ENCODE measurements at regions not wholly inside any gene's neighbourhood (a gene's known extent, or its start where the extent isn't known, plus 50 kb on each side); places are given as distances from the start of the nearest gene placed in this dataset.
"Not testable (repeated sequence)": the region's sequence is repeated elsewhere in the genome, so short reads cannot be mapped to it uniquely, and the experiment has no call there.

DNA sequence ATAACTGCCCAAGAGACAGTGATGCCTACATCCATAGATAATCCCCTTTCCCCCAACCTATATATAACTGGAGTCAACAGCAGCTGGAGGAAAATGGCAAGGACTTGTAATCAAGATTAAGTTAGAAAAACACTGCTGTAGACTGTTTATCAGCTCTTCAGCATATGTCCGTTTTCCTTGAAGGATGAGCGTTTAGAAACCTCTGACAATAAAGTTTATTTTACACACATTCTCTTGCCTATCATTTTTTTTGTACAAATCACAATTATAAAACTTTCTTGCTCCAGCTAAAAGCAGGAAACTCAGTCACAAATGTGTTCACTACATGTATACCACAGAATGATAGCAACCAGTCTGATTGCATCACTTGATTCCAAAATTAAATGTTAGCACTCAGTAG is 50.8 kb downstream of the PPIAL4G start:
- not testable (repeated sequence) for DNase-seq

DNA sequence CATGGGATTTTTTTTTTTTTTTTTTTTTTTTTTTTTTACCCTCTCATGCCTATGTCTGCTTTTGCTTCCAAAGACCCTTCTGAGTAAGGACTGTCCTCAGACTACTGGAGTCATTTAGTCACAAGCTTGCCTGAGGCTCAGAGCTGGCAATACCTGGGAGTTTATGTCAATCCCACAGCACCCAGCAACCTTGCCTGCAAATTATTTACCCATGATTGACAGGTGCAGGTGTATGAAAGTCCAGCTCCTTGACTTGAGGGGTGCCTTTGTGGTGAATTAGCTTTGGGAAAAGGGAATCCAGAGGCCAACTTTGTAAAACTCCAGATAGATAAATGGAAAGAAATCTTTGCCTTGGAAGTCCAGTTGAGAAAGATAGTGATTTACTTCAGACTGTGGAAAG is 53.2 kb downstream of the PPIAL4G start:
- DNase-seq: not testable (repeated sequence)

DNA sequence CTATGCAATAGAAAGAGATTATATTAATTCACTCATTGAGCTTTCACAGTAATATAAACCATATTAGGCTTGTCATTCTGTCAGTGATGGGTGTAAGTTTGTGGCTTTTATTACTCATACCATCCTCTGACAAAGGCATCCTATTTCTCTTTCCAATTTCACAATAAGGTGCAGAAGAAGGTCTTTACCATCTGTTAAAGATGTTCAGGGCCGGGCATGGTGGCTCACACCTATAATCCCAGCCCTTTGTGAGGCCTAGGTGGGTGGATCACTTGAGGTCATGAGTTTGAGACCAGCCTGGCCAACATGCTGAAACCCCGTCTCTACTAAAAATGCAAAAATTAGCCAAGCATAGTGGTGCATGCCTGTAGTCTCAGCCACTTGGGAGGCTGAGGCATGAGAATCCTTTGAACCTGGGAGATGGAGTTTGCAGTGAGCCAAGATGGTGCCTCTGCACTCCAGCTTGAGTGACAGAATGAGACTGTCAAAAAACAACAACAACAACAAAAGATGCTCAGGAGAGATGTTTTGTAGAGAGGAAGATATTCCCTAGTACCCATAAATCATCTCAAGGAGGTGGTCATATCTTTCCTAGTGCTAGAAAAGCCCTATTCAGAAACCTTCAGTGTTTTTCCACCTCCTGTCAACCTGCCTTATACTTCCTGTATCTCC is 56.0 kb downstream of the PPIAL4G start:
- DNase-seq: not testable (repeated sequence)

DNA sequence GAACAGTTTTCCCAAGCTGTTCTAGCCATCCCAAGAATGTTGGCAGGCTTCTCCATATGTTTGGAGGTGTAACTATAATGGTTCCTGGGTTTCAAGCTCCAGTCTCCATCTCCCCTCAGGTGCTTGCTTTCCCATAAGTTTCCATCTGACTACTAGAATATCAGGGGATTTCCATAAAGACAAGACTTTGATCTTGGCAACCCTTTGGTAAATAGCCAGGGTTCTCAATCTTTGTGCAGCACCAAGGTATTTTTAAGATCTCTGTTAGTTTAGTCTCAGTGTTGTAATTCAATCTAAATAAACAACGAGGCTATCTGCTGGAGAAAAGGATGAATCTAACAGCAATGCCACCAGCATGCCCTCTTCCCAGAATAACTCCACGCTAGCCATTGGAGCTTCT is 56.7 kb downstream of the PPIAL4G start:
- DNase-seq: not testable (repeated sequence)

DNA sequence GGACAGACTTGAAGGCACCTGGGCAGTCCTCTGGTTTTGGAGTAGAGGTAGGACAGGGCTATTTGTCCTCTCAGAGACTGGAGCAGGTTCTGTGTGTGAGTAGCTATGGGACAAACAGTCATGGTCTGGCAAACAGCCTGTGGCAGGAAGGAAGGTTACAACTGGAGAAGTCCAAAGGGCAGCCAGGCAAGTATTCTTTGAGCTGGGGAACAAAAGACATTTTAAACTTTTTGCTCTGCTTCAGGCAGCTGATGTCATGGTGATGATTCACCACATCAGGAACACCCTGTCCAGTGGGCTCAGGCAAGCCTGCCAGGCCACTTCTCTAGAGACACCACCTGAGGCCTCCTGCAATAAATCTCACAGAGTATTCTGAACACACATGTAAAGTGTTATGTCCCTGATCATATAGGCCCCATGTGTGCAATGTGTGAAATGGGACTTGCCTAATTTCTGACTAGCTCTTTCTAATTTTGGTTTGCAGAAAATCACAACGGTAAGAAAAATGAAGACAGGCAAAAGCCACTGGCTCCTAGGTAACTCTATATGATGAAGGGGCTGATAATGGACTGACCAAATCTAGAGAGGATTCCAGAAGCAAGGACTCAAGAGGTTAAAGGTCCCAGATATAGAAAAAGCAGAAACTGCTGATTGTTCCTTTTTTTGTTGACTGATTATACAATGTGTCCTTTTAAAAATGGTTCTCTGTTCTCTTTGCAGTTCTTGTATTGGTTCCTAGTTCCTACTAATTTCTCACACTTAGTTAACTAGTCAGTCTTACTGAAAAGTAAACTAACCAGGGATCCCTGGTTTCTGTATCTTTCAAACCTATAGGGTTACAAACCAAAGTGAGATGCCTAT is 58.7 kb downstream of the PPIAL4G start:
- not testable (repeated sequence) for DNase-seq

DNA sequence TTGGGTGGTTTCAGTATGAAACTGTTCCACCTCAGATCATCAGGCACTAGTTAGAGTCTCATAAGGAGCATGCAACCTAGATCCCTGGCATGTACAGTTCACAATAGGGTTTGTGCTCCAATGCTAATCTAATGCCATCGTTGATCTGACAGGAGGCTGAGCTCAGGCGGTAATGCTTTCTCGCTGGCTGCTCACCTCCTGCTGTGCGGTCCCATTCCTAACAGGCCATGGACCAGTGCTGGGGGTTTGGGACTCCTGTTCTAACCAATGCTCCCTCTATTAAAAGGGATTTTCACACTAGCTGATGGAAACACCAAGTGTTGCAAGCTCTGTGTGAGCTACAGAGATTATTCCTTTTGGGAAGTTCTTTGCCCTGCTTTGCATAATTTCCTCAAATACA is 60.2 kb downstream of the PPIAL4G start:
- DNase-seq: not testable (repeated sequence)

DNA sequence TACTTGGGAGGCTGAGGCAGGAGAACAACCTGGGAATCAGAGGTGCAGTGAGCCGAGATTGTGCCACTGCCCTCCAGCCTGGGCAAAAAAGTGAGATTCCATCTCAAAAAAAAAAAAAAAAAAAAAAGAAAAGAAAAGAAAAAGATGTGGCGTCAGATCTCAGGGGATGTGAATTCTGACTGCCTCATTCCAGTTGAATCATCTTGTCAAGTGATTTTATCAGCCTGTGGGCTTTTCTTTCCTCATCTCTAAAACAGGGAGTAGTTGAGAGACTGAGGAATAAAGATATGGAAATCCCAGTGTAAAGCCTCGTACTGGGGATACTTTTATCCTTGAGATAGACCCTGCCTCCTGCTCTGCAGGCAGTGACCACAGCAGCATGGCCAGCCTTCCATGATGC is 65.9 kb downstream of the PPIAL4G start:
- not testable (repeated sequence) for DNase-seq

DNA sequence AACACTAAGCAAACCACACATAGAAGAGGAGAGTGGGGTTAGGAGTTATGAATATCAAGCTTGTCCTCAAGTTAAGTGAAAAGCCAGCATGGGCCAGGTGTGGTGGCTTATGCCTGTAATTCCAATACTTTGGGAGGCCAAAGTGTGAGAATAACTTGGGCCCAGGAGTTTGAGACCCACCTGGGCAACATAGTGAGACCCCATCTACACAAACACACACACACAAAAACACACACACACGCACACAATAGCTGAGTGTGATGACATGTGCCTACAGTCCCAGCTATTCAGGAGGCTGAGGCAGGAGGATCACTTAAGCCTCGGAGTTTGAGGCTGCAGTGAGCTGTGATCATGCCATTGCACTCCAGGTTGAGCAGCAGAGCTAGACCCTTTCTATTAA is 69.7 kb downstream of the PPIAL4G start:
- not testable (repeated sequence) for DNase-seq

DNA sequence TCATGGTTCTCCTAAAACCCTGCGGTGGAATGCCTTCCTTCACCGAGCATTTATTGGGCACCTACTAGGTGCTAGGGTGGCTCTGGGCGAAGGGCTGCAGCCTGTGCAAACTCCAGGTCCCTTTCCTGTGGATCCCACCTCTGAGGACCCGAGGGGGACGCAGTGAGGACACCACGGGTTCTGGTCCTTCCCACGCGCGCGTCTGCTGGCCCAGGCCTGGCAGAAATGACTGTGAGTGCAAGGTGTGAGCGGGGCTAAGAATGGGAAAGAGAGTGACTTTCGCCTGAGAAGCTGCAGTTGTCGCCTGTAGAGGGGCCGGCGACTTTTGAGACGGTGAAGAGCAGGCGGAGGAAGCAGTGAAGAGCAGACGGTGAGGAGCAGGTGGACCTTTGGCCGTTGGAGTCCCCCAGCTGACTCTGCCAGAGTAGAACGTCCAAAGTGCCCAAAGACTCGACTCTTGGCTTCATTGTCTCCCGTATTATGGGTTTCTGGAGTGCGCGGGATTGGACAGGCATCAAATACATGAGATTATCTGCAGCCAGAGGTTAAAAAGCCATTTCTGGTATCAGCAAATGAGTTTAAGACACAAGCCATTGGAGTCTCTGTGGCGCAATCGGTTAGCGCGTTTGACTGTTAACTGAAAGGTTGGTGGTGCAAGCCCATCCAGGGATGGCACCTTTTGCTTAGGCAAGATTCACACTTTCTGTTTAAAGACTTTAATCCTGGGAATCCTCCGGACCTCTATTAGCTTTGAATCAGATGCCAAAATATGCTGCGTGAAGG is 78.1 kb downstream of the PPIAL4G start:
- not testable (repeated sequence) for DNase-seq

DNA sequence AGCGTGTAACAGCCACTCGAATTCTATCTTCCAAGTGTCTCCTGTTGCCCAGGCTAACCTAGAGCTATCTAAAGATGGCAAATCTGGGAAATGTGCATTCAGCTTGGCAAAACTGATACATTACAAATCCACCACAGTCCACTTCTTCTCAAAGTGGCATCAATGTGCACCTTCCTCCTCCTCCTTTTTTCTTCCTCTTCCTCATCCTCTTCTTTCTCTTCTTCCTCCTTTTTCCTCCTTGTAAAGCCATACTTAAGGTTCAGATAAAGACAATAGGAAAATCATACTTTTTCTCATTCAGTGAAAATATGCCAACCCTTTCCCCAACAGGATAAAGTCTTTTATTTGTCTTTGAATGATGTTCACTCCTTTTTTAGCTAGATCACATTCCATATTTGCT is 79.2 kb downstream of the PPIAL4G start:
- DNase-seq: not testable (repeated sequence)

DNA sequence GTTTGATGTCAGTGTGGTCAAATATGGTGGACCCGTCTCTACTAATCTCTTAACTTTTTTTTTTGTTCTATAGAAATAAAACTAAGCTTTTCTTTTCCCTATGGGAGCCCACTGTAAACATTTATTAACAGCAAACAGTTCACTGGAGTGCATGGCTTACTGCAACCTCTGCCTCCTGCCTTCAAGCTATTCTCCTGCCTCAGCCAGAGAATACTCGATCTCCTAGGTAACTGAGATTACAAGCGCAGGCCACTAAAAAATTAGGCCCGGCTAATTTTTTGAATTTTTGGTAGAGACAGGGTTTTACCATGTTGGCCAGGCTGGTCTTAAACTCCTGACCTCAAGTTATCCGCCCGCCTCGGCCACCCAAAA is 80.0 kb downstream of the PPIAL4G start:
- not testable (repeated sequence) for DNase-seq

DNA sequence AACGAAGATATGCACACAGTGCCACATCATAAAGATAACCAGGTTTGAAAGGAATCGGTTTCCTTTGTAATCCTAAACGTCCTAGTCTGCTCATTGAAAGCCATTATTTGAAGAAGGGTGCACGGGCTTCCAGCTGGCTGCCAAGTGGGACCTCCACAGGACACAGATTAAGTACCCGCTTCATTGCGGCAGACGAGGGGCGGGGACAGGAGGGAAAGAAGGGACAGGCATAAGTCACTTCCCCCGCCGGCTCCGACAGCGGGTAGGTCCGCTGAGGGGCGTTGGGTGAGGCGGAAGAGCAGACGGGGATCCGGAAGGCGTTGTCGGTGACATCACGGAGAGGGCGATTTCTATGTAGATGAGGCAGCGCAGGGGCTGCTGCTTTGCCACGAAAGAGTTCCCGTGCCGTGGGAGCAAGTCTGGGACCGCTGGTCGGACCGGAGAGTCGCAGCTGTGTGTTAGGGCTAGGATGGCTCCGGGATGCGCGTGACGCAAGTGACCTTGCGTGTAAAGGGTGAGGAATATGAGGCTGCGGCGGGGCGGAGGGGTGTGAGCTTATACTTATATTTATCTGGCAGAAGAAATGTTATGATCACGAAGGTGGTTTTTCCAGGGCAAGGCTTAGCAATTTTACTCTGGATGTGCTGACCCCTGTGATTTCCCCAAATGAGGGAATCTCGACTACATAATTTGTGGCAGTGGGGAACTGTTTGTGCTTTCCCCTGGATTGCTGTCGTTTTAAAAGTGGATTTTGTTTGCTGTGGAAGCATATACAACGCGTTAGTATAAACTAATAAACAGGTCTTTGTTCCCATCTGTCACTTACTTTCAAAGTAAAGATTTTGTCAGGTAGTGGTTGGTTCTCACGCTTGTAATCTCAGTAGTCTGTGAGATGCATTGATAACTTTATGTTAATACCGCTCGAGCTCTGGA is 80.7 kb downstream of the PPIAL4G start:
- DNase-seq: peak; percentile 86

DNA sequence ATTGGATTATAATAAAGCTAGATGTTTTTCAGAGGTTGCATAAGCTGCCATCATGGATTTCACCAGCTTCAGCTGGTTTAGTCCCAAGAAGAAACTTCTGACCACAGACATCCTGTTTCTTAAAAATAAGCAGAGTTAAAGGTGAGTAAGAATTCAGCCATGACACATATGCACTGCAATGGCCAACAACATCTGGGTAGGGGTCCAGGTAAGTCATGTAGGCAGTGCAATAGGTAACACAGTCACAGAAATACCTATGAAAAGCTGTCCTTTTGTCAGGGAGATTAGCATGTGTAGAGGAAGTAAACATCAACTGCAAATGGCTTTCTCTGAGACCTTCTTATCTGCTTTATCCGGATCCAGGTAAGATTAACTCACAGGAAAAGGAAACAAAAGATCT is 85.6 kb downstream of the PPIAL4G start:
- not testable (repeated sequence) for DNase-seq

DNA sequence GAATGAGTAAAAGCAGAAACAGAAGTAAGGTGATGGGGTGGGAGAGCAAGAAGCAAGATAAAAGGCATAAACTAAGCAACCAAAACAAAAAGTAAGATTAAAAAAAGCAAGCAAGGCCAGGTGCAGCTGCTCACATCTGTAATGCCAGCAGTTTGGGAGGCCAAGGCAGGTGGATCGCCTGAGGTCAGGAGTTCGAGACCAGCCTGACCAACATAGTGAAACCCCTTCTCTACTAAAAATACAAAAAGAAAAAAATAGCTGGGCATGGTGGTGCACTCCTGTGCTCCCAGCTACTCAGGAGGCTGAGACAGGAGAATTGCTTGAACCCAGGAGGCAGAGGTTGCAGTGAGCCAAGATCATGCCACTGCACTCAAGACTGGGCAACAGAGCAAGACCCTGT is 90.6 kb downstream of the PPIAL4G start:
- DNase-seq: not testable (repeated sequence)

DNA sequence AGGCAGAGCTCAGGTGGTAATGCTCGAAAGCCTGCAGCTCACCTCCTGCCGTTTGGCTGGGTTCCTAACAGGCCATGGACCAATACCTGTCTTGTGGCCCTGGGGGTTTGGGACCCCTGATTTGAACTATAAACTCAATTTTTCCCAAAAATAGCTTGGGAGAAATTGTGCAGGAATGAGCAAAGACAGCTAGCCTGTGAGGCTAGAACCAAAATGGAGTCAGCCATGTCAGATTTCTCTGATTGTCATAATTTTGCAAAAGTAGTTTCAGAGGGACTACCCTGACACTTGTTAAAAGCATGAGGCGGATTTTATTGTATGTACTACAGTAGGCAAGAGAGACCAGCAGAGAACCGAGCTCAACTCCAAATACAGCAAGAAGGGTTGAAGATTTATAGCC is 91.8 kb downstream of the PPIAL4G start:
- not testable (repeated sequence) for DNase-seq

DNA sequence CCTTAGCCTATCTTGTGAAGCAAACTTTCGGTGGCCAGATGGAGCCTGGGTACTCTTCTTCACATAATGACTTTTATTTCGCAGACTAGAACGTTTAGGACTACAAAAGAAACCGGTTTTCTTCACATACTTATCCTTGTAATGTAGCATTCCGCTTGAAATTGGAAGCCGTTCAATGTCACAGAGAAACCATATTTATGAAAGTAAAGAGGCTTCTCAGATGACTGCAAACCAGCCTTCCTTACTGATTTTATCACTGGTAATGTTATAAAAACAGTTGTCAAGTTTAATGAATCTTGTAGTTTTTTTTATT is 94.1 kb downstream of the PPIAL4G start:
- no peak for DNase-seq

DNA sequence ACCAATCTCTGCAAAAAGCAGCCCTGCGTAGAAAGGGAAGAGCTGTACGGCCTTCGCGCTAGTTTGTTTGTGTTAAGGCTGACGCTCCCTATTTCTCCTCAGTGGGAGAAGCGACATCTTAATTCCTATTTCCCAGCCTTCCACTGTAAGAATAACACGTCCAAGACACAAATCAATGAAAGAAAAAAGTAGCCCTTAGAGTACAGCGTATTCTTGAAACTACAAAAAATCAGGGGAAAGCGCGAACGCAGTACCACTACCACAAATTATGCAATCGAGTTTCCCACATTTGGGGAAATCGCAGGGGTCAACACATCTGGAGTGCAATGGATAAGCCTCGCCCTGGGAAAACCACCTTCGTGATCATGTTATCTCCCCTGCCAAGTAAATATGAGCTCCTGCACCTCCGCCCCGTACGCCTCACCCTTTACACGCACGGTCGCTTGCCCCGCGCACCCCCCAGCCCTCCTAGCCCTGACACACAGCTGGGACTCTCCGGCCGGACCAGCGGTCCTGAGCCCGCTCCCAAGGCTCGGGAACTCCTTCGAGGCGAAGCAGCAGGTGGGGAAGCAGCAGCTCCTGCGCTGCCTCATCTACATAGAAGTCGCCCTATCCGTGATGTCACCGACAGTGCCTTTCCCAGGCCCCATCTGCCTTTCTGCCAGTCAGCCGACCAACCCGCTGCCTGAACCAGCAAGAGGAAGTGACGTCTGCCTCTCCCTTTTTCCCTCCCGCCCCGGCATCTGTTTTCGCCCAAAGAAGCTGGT is 94.7 kb downstream of the PPIAL4G start:
- peak; percentile 94 for DNase-seq

DNA sequence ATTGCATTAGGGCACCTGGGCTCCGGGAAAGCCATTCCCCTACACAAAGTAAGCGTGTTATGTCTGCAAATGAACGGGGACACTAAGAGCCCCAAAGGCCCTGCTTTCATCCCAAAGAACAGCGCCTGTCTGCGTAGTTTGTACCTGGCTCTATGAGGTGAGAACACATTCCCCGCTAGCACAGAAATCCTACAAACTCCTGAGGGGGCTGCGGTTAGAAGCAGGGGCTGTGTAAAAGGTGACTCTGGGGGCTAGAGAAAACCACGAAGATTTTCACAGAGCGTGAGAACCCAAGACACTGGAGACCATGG is 95.2 kb downstream of the PPIAL4G start:
- not testable (repeated sequence) for DNase-seq

DNA sequence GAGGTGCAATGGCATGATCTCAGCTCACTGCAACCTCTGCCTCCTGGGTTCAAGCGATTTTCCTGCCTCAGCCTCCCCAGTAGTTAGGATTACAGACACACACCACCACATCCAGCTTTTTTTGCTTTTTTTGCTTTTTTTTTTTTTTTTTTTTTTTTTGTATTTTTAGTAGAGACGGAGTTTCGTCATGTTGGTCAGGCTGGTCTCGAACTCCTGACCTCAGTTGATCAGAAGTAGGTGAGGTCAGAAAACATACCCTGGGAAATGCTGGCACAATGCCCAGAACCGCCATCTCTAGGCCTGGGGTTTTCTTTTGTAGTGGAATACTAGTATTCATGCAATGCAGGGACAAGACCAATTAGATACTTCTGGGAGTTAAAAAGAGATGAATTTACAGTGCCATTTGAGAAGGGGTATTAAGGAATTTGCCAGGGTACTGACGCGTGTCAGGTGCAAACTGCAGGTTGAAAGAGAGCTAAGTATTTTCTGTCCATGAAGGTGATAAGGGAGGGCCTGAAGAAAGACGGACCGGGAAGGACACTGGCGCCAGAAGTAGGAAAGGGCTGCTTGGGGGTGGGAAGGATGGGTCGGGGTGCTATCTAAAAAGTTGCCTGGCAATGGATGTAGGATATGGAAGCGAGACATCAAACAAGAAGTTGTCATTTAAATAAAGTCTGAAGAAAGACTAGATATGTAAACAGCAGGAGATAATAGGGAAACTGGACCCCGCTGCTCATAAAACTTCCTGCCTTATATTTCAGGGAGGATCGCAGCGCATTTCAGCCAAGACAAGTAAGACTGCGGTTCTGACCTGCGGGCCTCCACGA is 95.8 kb downstream of the PPIAL4G start:
- DNase-seq: not testable (repeated sequence)

DNA sequence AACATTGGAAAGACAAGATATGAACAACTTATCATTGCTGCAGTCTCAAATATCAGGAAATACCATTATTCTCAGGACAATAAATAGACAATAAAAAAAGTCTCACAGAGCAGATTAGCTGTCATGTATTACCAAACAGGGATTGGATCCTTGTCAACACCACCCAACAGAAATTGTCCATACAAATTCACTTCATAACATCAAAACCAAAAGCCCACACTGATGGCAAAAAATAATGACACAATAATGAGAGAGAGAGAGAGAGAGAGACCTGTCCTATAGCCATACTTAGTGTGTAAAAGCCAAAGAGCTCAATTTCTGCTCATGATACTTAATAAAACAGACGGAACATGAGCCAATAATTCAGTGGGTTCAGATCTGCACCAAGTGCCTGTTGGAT is 96.5 kb downstream of the PPIAL4G start:
- DNase-seq: no peak

DNA sequence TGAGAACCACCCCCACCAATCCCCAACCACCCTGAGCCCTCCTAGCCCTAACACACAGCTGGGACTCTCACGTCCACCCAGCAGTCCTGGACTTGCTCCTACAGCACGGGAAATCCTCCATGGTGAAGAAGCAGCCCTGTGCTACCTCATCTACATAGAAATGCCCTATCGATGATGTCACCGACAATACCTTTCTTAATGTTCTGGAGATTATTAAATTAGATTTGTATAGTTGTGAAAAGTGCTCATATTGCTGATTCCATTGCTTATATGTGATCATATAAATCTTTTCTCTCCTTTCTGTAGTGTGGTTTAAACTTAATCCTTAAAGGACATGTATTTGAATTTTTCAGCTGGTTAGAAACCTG is 97.1 kb downstream of the PPIAL4G start:
- not testable (repeated sequence) for DNase-seq
